ENCODE measurements at regions not wholly inside any gene's neighbourhood (a gene's known extent, or its start where the extent isn't known, plus 50 kb on each side); places are given as distances from the start of the nearest gene placed in this dataset.

- Histone ChIP-seq H3K4me1 (no peaks in the 10 kb centered on the region), H3K9me3 (no peaks in the 10 kb centered on the region), H3K27me3 (no peaks in the 10 kb centered on the region), H3K4me3 (no peak overlapping the region), H3K36me3 (no peaks in the 10 kb centered on the region), H3K27ac (no peak overlapping the region)
- 55% methylated on average over 7 of the region's 7 CpGs; no CpG with 5 or more reads in 1 of the 2 donors for WGBS, 2 donors (ENCODE audit: low coverage in 1 of 2)
- no peak for TF ChIP-seq CTCF (IDR thresholded peaks at IDR 0.05)
- no peak for TF ChIP-seq POLR2A (IDR thresholded peaks at IDR 0.05)
- no peak for TF ChIP-seq EP300 (IDR thresholded peaks at IDR 0.05; ENCODE audit: low read depth)
- no peak for TF ChIP-seq POLR2AphosphoS5 (IDR thresholded peaks at IDR 0.05)
- DNase-seq: no peak
- intact Hi-C loops (cut with DNase I; ENCODE audit: low total_unique reads) (no loop called here), in situ Hi-C loops (cut with MboI; ENCODE audit: low pct_ligation_motif_present in 1 of 4, low pct_unique_long_range_greater_than_20kb in 1 of 4, low sequenced_read_pairs in 3 of 4) (no loop called here)
Measured at GRCh38 chr17:74032222-74032621, 171.3 kb upstream of the RPL38 start.

- no peaks in the 10 kb centered on the region for H3K4me1 ChIP-seq
- 25% methylated on average over 4 of the region's 4 CpGs; no CpG with 5 or more reads in 1 of the 2 donors for WGBS, 2 donors (ENCODE audit: low coverage in 1 of 2)
- no peaks in the 10 kb centered on the region for H3K9me3 ChIP-seq
- intact Hi-C loops (cut with DNase I; ENCODE audit: low total_unique reads): no loop called here
- in situ Hi-C loops (cut with MboI; ENCODE audit: low pct_ligation_motif_present in 1 of 4, low pct_unique_long_range_greater_than_20kb in 1 of 4, low sequenced_read_pairs in 3 of 4): no loop called here
- no peak overlapping the region for H3K4me3 ChIP-seq
- no peak overlapping the region for H3K27ac ChIP-seq
- TF ChIP-seq EP300 (IDR thresholded peaks at IDR 0.05; ENCODE audit: low read depth): no peak
- no peak for TF ChIP-seq CTCF (IDR thresholded peaks at IDR 0.05)
- TF ChIP-seq POLR2AphosphoS5 (IDR thresholded peaks at IDR 0.05): no peak
- no peak for TF ChIP-seq POLR2A (IDR thresholded peaks at IDR 0.05)
- H3K27me3 ChIP-seq: no peaks in the 10 kb centered on the region
- peak; percentile 18 for DNase-seq
- H3K36me3 ChIP-seq: no peaks in the 10 kb centered on the region
Measured at GRCh38 chr17:74037320-74037719, 166.2 kb upstream of the RPL38 start.

GRCh38 chr17:74040291-74040690 is 163.2 kb upstream of the RPL38 start:
- in situ Hi-C loops (cut with MboI; ENCODE audit: low pct_ligation_motif_present in 1 of 4, low pct_unique_long_range_greater_than_20kb in 1 of 4, low sequenced_read_pairs in 3 of 4): no loop called here
- DNase-seq: no peak
- Histone ChIP-seq H3K36me3 (no peaks in the 10 kb centered on the region), H3K27me3 (no peaks in the 10 kb centered on the region), H3K4me1 (no peaks in the 10 kb centered on the region), H3K9me3 (no peaks in the 10 kb centered on the region), H3K4me3 (no peak overlapping the region), H3K27ac (no peak overlapping the region)
- intact Hi-C loops (cut with DNase I; ENCODE audit: low total_unique reads): no loop called here
- TF ChIP-seq CTCF (IDR thresholded peaks at IDR 0.05) (no peak), EP300 (IDR thresholded peaks at IDR 0.05; ENCODE audit: low read depth) (no peak), POLR2A (IDR thresholded peaks at IDR 0.05) (no peak), POLR2AphosphoS5 (IDR thresholded peaks at IDR 0.05) (no peak)
- 96% methylated on average over 9 of the region's 9 CpGs; no CpG with 5 or more reads in 1 of the 2 donors for WGBS, 2 donors (ENCODE audit: low coverage in 1 of 2)

GRCh38 chr17:74040729-74041128 is 162.7 kb upstream of the RPL38 start:
- in situ Hi-C loops (cut with MboI; ENCODE audit: low pct_ligation_motif_present in 1 of 4, low pct_unique_long_range_greater_than_20kb in 1 of 4, low sequenced_read_pairs in 3 of 4) (no loop called here), intact Hi-C loops (cut with DNase I; ENCODE audit: low total_unique reads) (no loop called here)
- no peak overlapping the region for H3K4me3 ChIP-seq
- TF ChIP-seq CTCF (IDR thresholded peaks at IDR 0.05) (no peak), POLR2AphosphoS5 (IDR thresholded peaks at IDR 0.05) (no peak), EP300 (IDR thresholded peaks at IDR 0.05; ENCODE audit: low read depth) (no peak), POLR2A (IDR thresholded peaks at IDR 0.05) (no peak)
- no peaks in the 10 kb centered on the region for H3K36me3 ChIP-seq
- no peaks in the 10 kb centered on the region for H3K9me3 ChIP-seq
- H3K27me3 ChIP-seq: no peaks in the 10 kb centered on the region
- WGBS, 2 donors (ENCODE audit: low coverage in 1 of 2): 92% methylated on average over 12 of the region's 12 CpGs; no CpG with 5 or more reads in 1 of the 2 donors
- no peaks in the 10 kb centered on the region for H3K4me1 ChIP-seq
- DNase-seq: no peak
- H3K27ac ChIP-seq: no peak overlapping the region

Measured in transverse colon (tissue), 4 donors.